Fibroblast of villous mesenchyme (primary cell): ENCODE measurements at regions not wholly inside any gene's neighbourhood (a gene's known extent, or its start where the extent isn't known, plus 50 kb on each side); places are given as distances from the start of the nearest gene placed in this dataset.
A peak's percentile ranks its signal among the peaks of the same experiment; 100 is the strongest.
"Not testable (repeated sequence)": the region's sequence is repeated elsewhere in the genome, so short reads cannot be mapped to it uniquely, and the experiment has no call there.

ENCODE experiments used
- DNase-seq: peaks from one replicate; pipeline ENCODE4 v3.0.0-alpha.2; 2010; ENCODE audit warnings: low read depth
- H3K4me3 ChIP-seq: 2 replicates; pipeline ENCODE4 v1.5.1; 2011; ENCODE audit warnings: low read depth, mild to moderate bottlenecking, low read length
- CTCF ChIP-seq: IDR thresholded peaks from 2 replicates; pipeline ENCODE4 v1.5.1; 2012; ENCODE audit warnings: low read depth, mild to moderate bottlenecking, low read length; ENCODE audit not compliant: insufficient read depth

GRCh38 chr10:7108141-7108540 is 302.7 kb downstream of the SFMBT2 start:
- H3K4me3 ChIP-seq = no peak overlapping the region
- DNase-seq = no peak
- TF ChIP-seq CTCF = no peak

- no peak overlapping the region for H3K4me3 ChIP-seq
- DNase-seq = peak; percentile 34
- no peak for TF ChIP-seq CTCF
Observed at GRCh38 chr10:7107285-7107684, 303.5 kb downstream of the SFMBT2 start.

- not testable (repeated sequence) for DNase-seq, H3K4me3 ChIP-seq
Observed at GRCh38 chr10:7104379-7104778, 306.5 kb downstream of the SFMBT2 start.

GRCh38 chr10:7102557-7103349 is 308.1 kb downstream of the SFMBT2 start:
- TF ChIP-seq CTCF = no peak
- DNase-seq = no peak
- no peak overlapping the region for H3K4me3 ChIP-seq

- no peak overlapping the region for H3K4me3 ChIP-seq
- no peak for DNase-seq
- no peak for TF ChIP-seq CTCF
Observed at GRCh38 chr10:7102084-7102483, 308.8 kb downstream of the SFMBT2 start.

GRCh38 chr10:7101451-7101850 is 309.4 kb downstream of the SFMBT2 start:
- no peak for TF ChIP-seq CTCF
- no peak overlapping the region for H3K4me3 ChIP-seq
- no peak for DNase-seq

- TF ChIP-seq CTCF = no peak
- no peak overlapping the region for H3K4me3 ChIP-seq
- no peak for DNase-seq
Observed at GRCh38 chr10:7100032-7100702, 310.7 kb downstream of the SFMBT2 start.
